Upper lobe of left lung (tissue), 6 donors: ENCODE measurements at regions not wholly inside any gene's neighbourhood (a gene's known extent, or its start where the extent isn't known, plus 50 kb on each side); places are given as distances from the start of the nearest gene placed in this dataset.
A peak's percentile ranks its signal among the peaks of the same experiment; 100 is the strongest.
"Not testable (repeated sequence)": the region's sequence is repeated elsewhere in the genome, so short reads cannot be mapped to it uniquely, and the experiment has no call there.

Source experiments
- ATAC-seq, 2 donors: fragments of 200-7000 bp; cut with Tn5 transposase; one replicate each; pipeline ENCODE4 v1.9.1; 2022; ENCODE audit warnings: mild to moderate bottlenecking in 2 of 2, moderate library complexity in 2 of 2; ENCODE audit not compliant: low FRiP score in 2 of 2
- DNase-seq, 2 donors: peaks; one replicate each; pipeline ENCODE4 v3.0.0-alpha.2; 2019 to 2020
- H3K27ac ChIP-seq, 4 donors: fragments of 200-600 bp; sonication (generic); one replicate each; pipeline ENCODE4 v1.5.1; 2016 to 2019
- H3K27me3 ChIP-seq, 4 donors: fragments of 200-600 bp; sonication (generic); one replicate each; pipeline ENCODE4 v1.5.1; 2017 to 2019
- H3K36me3 ChIP-seq, 4 donors: fragments of 200-600 bp; sonication (generic); one replicate each; pipeline ENCODE4 v1.5.1; 2016 to 2019
- H3K4me1 ChIP-seq, 4 donors: fragments of 200-600 bp; sonication (generic); one replicate each; pipeline ENCODE4 v1.5.1; 2018 to 2019
- H3K4me3 ChIP-seq, 4 donors: fragments of 200-600 bp; sonication (generic); one replicate each; pipeline ENCODE4 v1.5.1; 2017 to 2019; ENCODE audit warnings: mild to moderate bottlenecking in 2 of 4, moderate library complexity in 1 of 4
- H3K9me3 ChIP-seq, 4 donors: fragments of 200-600 bp; sonication (generic); one replicate each; pipeline ENCODE4 v1.5.1; 2018 to 2019
- CTCF ChIP-seq, 6 experiments: fragments of 450-650 bp in 4 of 6; fragments of 200-600 bp in 2 of 6; sonication (generic) in 2 of 6; IDR thresholded peaks; one replicate each; pipeline ENCODE4 v1.5.1; 2016 to 2019; ENCODE audit warnings: antibody characterized with exemption in 6 of 6
- EP300 ChIP-seq, 4 donors: sonication (generic); formaldehyde crosslinking; IDR thresholded peaks; one replicate each; pipeline ENCODE4 v1.5.1; 2017; ENCODE audit warnings: antibody characterized with exemption in 4 of 4, control low read depth in 2 of 4
- POLR2A ChIP-seq, 4 donors: fragments of 450-650 bp; IDR thresholded peaks; one replicate each; pipeline ENCODE4 v1.5.1; 2016 to 2017; ENCODE audit warnings: antibody characterized with exemption in 4 of 4, mild to moderate bottlenecking in 2 of 4
- POLR2AphosphoS5 ChIP-seq, 2 donors: sonication (generic); formaldehyde crosslinking; IDR thresholded peaks; one replicate each; pipeline ENCODE4 v1.5.1; 2017; ENCODE audit warnings: antibody characterized with exemption in 2 of 2
- WGBS, 2 donors: methylation state at CpG; one replicate each; pipeline ENCODE4 v1.1.5; 2017 to 2018; 5-methylcytosine and 5-hydroxymethylcytosine counted together
- donor health status: DM: no; HTN: no; CAD: no; lungs with moderate emphysema.
- donor health status: DM: no; HTN: yes; CAD: no; lungs with severe emphysema.

GRCh38 chrX:81876437-81876836 is 674.5 kb downstream of the SH3BGRL start:
- H3K36me3 ChIP-seq: no peaks in the 10 kb centered on the region
- 86% methylated on average over 7 of the region's 7 CpGs; no CpG with 5 or more reads in 1 of the 2 donors for WGBS, 2 donors
- DNase-seq: peak in 1 of 2 donors; percentile 21
- ATAC-seq: no peak
- no peak for TF ChIP-seq POLR2AphosphoS5 (IDR thresholded peaks at IDR 0.05)
- no peak for TF ChIP-seq POLR2A (IDR thresholded peaks at IDR 0.05)
- TF ChIP-seq EP300 (IDR thresholded peaks at IDR 0.05): no peak
- no peak for TF ChIP-seq CTCF (IDR thresholded peaks at IDR 0.05)
- no peaks in the 10 kb centered on the region for H3K27me3 ChIP-seq
- peaks cover 0 to 19% (median 0%) of the 10 kb centered on the region in 4 donors for H3K9me3 ChIP-seq
- no peak overlapping the region for H3K27ac ChIP-seq
- no peak overlapping the region for H3K4me3 ChIP-seq
- no peaks in the 10 kb centered on the region for H3K4me1 ChIP-seq

- WGBS, 2 donors: 28 to 50% methylated on average over 1 of the region's 1 CpG
- ATAC-seq: no peak
- no peak overlapping the region for H3K4me3 ChIP-seq
Observed at GRCh38 chrX:81890521-81890920, 688.6 kb downstream of the SH3BGRL start.

GRCh38 chrX:81900522-81900921 is 698.6 kb downstream of the SH3BGRL start:
- Histone ChIP-seq H3K27me3 (no peaks in the 10 kb centered on the region), H3K4me1 (no peaks in the 10 kb centered on the region), H3K27ac (no peak overlapping the region), H3K36me3 (no peaks in the 10 kb centered on the region), H3K9me3 (no peaks in the 10 kb centered on the region), H3K4me3 (no peak overlapping the region)
- no peak for DNase-seq
- ATAC-seq: no peak
- TF ChIP-seq EP300 (IDR thresholded peaks at IDR 0.05) (no peak), POLR2AphosphoS5 (IDR thresholded peaks at IDR 0.05) (no peak), POLR2A (IDR thresholded peaks at IDR 0.05) (no peak), CTCF (IDR thresholded peaks at IDR 0.05) (no peak)

More at GRCh38 chrX:81890521-81890920, 688.6 kb downstream of the SH3BGRL start:
- Histone ChIP-seq H3K4me1 (no peaks in the 10 kb centered on the region), H3K27ac (no peak overlapping the region), H3K9me3 (no peaks in the 10 kb centered on the region), H3K36me3 (no peaks in the 10 kb centered on the region), H3K27me3 (no peaks in the 10 kb centered on the region)
- TF ChIP-seq POLR2A (IDR thresholded peaks at IDR 0.05) (no peak), POLR2AphosphoS5 (IDR thresholded peaks at IDR 0.05) (no peak), EP300 (IDR thresholded peaks at IDR 0.05) (no peak), CTCF (IDR thresholded peaks at IDR 0.05) (no peak)
- DNase-seq: no peak

- Histone ChIP-seq H3K27ac (no peak overlapping the region), H3K9me3 (no peaks in the 10 kb centered on the region), H3K4me3 (no peak overlapping the region), H3K36me3 (no peaks in the 10 kb centered on the region), H3K27me3 (no peaks in the 10 kb centered on the region), H3K4me1 (no peaks in the 10 kb centered on the region)
- WGBS, 2 donors: 78 to 100% methylated on average over 1 to 2 of the region's 2 CpGs
- TF ChIP-seq EP300 (IDR thresholded peaks at IDR 0.05) (no peak), POLR2AphosphoS5 (IDR thresholded peaks at IDR 0.05) (no peak), CTCF (IDR thresholded peaks at IDR 0.05) (no peak), POLR2A (IDR thresholded peaks at IDR 0.05) (no peak)
- DNase-seq (no peak), ATAC-seq (peak in 1 of 2 donors; percentile 40)
Observed at GRCh38 chrX:81925812-81926211, 723.9 kb downstream of the SH3BGRL start.

GRCh38 chrX:81945911-81946310 is 744.0 kb downstream of the SH3BGRL start:
- not testable (repeated sequence) for DNase-seq, ATAC-seq, H3K9me3 ChIP-seq, H3K4me1 ChIP-seq, H3K27me3 ChIP-seq, H3K27ac ChIP-seq, H3K4me3 ChIP-seq, H3K36me3 ChIP-seq
- WGBS, 2 donors: 79 to 86% methylated on average over 5 of the region's 5 CpGs
